ENCODE measurements at regions not wholly inside any gene's neighbourhood (a gene's known extent, or its start where the extent isn't known, plus 50 kb on each side); places are given as distances from the start of the nearest gene placed in this dataset.

GRCh38 chr4:181193131-181193930 lies 1049.9 kb upstream of the TENM3 start:
- no peak for DNase-seq

- peak; percentile 4 for DNase-seq
These were observed 1049.1 kb upstream of the TENM3 start for GRCh38 chr4:181194096-181194495.

GRCh38 chr4:181200076-181200475 lies 1043.1 kb upstream of the TENM3 start:
- no peak for DNase-seq

GRCh38 chr4:181202240-181202639 lies 1041.0 kb upstream of the TENM3 start:
- no peak for DNase-seq

GRCh38 chr4:181204109-181204508 lies 1039.1 kb upstream of the TENM3 start:
- no peak for DNase-seq

GRCh38 chr4:181213551-181213950 lies 1029.7 kb upstream of the TENM3 start:
- DNase-seq = no peak

GRCh38 chr4:181216501-181216900 lies 1026.7 kb upstream of the TENM3 start:
- DNase-seq = no peak

- no peak for DNase-seq
These were observed 1023.3 kb upstream of the TENM3 start for GRCh38 chr4:181219783-181220416.

GRCh38 chr4:181224852-181225251 lies 1018.4 kb upstream of the TENM3 start:
- no peak for DNase-seq

GRCh38 chr4:181225616-181226261 lies 1017.5 kb upstream of the TENM3 start:
- DNase-seq = no peak

- no peak for DNase-seq
These were observed 1008.1 kb upstream of the TENM3 start for GRCh38 chr4:181234951-181235680.

GRCh38 chr4:181245326-181245725 lies 997.9 kb upstream of the TENM3 start:
- no peak for DNase-seq

- DNase-seq = no peak
These were observed 994.2 kb upstream of the TENM3 start for GRCh38 chr4:181249031-181249430.

GRCh38 chr4:181254771-181255170 lies 988.4 kb upstream of the TENM3 start:
- DNase-seq = no peak

GRCh38 chr4:181258569-181258968 lies 984.6 kb upstream of the TENM3 start:
- DNase-seq = no peak

GRCh38 chr4:181259081-181259709 lies 984.0 kb upstream of the TENM3 start:
- no peak for DNase-seq

GRCh38 chr4:181261279-181261678 lies 981.9 kb upstream of the TENM3 start:
- DNase-seq = peak; percentile 1

- no peak for DNase-seq
These were observed 978.3 kb upstream of the TENM3 start for GRCh38 chr4:181264893-181265292.

- no peak for DNase-seq
These were observed 977.8 kb upstream of the TENM3 start for GRCh38 chr4:181265370-181265769.

GRCh38 chr4:181271116-181271640 lies 972.0 kb upstream of the TENM3 start:
- DNase-seq = no peak

GRCh38 chr4:181272422-181272821 lies 970.8 kb upstream of the TENM3 start:
- no peak for DNase-seq

- no peak for DNase-seq
These were observed 964.3 kb upstream of the TENM3 start for GRCh38 chr4:181278941-181279340.

GRCh38 chr4:181281451-181281850 lies 961.8 kb upstream of the TENM3 start:
- no peak for DNase-seq
